ENCODE measurements at regions not wholly inside any gene's neighbourhood (a gene's known extent, or its start where the extent isn't known, plus 50 kb on each side); places are given as distances from the start of the nearest gene placed in this dataset.

DNA sequence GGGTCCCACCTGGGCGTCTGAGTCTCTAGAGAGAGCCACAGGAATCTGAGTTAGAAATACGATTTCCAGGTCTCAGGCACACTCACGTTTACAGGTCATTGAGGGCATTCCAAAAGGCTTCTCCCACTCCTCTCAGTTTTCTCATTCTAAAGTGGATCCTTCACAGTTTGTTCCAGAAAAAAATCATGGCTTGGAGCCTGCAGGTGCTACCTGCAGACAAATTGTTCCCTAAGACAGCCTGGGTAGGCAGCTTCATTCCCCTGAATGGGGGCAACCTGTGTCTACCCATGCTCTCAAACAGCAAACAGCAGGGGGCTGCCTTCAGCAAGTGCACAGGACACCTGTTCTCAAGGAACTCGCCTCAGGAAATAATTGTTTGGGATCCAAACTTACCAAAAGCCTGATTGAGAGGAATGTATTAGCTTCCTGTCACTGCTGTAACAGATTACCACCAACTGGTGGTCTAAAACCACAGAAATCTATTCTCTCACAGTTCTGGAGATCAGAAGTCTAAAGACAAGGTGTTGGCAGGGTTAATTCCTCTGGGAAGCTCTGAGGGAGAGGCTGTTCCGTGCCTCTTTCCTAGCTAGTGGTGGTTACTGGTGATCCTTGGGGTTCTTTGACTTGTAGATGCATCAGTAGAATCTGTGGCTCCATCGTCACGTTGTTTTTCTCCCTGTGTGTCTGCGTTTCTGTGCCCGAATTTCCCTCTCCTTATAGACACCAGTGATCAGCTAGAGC lies 117.2 kb downstream of the RAB11FIP2 start:
- no peak for TF ChIP-seq RXRA (IDR thresholded peaks at IDR 0.05; ENCODE audit: borderline replicate concordance, low read depth)
- no peak for TF ChIP-seq TEAD4 (IDR thresholded peaks at IDR 0.05; ENCODE audit: borderline replicate concordance, insufficient read depth)
- peak; percentile 12; the same call in 1 of the 2 replicates for TF ChIP-seq RAD21 (IDR thresholded peaks at IDR 0.05; ENCODE audit: low read length)
- no peak for TF ChIP-seq SMC3 (IDR thresholded peaks at IDR 0.05; ENCODE audit: low read depth, low read length)
- TF ChIP-seq, protein P1, sequence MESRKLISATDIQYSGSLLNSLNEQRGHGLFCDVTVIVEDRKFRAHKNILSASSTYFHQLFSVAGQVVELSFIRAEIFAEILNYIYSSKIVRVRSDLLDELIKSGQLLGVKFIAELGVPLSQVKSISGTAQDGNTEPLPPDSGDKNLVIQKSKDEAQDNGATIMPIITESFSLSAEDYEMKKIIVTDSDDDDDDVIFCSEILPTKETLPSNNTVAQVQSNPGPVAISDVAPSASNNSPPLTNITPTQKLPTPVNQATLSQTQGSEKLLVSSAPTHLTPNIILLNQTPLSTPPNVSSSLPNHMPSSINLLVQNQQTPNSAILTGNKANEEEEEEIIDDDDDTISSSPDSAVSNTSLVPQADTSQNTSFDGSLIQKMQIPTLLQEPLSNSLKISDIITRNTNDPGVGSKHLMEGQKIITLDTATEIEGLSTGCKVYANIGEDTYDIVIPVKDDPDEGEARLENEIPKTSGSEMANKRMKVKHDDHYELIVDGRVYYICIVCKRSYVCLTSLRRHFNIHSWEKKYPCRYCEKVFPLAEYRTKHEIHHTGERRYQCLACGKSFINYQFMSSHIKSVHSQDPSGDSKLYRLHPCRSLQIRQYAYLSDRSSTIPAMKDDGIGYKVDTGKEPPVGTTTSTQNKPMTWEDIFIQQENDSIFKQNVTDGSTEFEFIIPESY (IDR thresholded peaks at IDR 0.05; ENCODE audit: borderline replicate concordance, low read depth) = no peak
- TF ChIP-seq, protein P2, sequence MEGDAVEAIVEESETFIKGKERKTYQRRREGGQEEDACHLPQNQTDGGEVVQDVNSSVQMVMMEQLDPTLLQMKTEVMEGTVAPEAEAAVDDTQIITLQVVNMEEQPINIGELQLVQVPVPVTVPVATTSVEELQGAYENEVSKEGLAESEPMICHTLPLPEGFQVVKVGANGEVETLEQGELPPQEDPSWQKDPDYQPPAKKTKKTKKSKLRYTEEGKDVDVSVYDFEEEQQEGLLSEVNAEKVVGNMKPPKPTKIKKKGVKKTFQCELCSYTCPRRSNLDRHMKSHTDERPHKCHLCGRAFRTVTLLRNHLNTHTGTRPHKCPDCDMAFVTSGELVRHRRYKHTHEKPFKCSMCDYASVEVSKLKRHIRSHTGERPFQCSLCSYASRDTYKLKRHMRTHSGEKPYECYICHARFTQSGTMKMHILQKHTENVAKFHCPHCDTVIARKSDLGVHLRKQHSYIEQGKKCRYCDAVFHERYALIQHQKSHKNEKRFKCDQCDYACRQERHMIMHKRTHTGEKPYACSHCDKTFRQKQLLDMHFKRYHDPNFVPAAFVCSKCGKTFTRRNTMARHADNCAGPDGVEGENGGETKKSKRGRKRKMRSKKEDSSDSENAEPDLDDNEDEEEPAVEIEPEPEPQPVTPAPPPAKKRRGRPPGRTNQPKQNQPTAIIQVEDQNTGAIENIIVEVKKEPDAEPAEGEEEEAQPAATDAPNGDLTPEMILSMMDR (IDR thresholded peaks at IDR 0.05) = no peak
- TF ChIP-seq JUND (IDR thresholded peaks at IDR 0.05) = no peak
- H3K4me2 ChIP-seq = no peak overlapping the region
- H4K20me1 ChIP-seq (ENCODE audit: insufficient read depth) = no peaks in the 10 kb centered on the region
- no peaks in the 10 kb centered on the region for H3K9me2 ChIP-seq
- H3K9me3 ChIP-seq = no peaks in the 10 kb centered on the region
- H3K79me2 ChIP-seq (ENCODE audit: insufficient read depth) = no peaks in the 10 kb centered on the region
- no peak overlapping the region for H2AFZ ChIP-seq (ENCODE audit: low read depth)
- H3K27me3 ChIP-seq (ENCODE audit: insufficient read depth) = no peaks in the 10 kb centered on the region
- no peak for DNase-seq
- H3K36me3 ChIP-seq (replicated peaks in 1 of 2; ENCODE audit: control insufficient read depth in 1 of 2, insufficient read depth in 2 of 2, low read length in 1 of 2) = no peaks in the 10 kb centered on the region
- POLR2A ChIA-PET = no interaction called here
- no peak overlapping the region for H3K27ac ChIP-seq (ENCODE audit: low read depth in 2 of 2, low read length in 1 of 2)
- H3K9ac ChIP-seq = no peak overlapping the region
- no peaks in the 10 kb centered on the region for H3F3A ChIP-seq (replicated peaks; ENCODE audit: insufficient read depth)
- CTCF ChIA-PET = interaction anchor here (1.3 kb wide), 1 partner anchor 10 kb away, joined by 6 read pairs; no protein-coding TSS in a partner anchor
- no peak overlapping the region for H3K4me3 ChIP-seq (ENCODE audit: low read depth in 2 of 2, low read length in 1 of 2)
- WGBS (ENCODE audit: low lambda C conversion rate) = 21% methylated on average over 9 of the region's 9 CpGs
- no peaks in the 10 kb centered on the region for H3K4me1 ChIP-seq (ENCODE audit: control insufficient read depth in 1 of 2, insufficient read depth in 2 of 2, low read depth in 1 of 2, low read length in 1 of 2)

DNA sequence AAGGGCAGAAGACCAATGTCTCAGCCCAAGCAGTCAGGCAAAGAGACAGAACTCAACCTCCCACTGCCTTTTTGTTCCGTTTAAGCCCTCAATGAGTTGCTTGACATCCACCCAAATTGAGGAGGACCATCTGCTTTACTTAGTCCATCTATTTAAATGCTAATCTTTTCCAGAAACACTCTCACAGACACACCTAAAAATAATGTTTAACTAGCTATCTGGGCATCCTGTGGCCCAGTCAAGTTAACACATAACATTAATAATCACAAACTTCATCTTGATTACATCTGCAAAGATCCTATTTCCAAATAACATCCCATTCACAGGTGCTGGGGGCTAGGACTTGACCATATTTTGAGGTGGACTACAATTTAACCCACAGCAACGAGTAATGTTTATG lies 115.7 kb downstream of the RAB11FIP2 start:
- Histone ChIP-seq H3K79me2 (ENCODE audit: insufficient read depth) (no peaks in the 10 kb centered on the region), H3K9me2 (no peaks in the 10 kb centered on the region), H3K4me2 (no peak overlapping the region), H3K27ac (ENCODE audit: low read depth in 2 of 2, low read length in 1 of 2) (no peak overlapping the region), H3K27me3 (ENCODE audit: insufficient read depth) (no peaks in the 10 kb centered on the region), H3K4me3 (ENCODE audit: low read depth in 2 of 2, low read length in 1 of 2) (no peak overlapping the region), H4K20me1 (ENCODE audit: insufficient read depth) (no peaks in the 10 kb centered on the region), H3K9ac (no peak overlapping the region), H3F3A (replicated peaks; ENCODE audit: insufficient read depth) (no peaks in the 10 kb centered on the region), H3K4me1 (ENCODE audit: control insufficient read depth in 1 of 2, insufficient read depth in 2 of 2, low read depth in 1 of 2, low read length in 1 of 2) (no peaks in the 10 kb centered on the region), H3K9me3 (no peaks in the 10 kb centered on the region), H2AFZ (ENCODE audit: low read depth) (no peak overlapping the region), H3K36me3 (replicated peaks in 1 of 2; ENCODE audit: control insufficient read depth in 1 of 2, insufficient read depth in 2 of 2, low read length in 1 of 2) (no peaks in the 10 kb centered on the region)
- POLR2A ChIA-PET = no interaction called here
- no peak for DNase-seq
- TF ChIP-seq TAF1 (IDR thresholded peaks at IDR 0.05; ENCODE audit: borderline replicate concordance, low read depth, low read length) = no peak
- no peak for TF ChIP-seq NRF1 (IDR thresholded peaks at IDR 0.05; ENCODE audit: low read depth, low read length)
- no peak for TF ChIP-seq GABPA (IDR thresholded peaks at IDR 0.05; ENCODE audit: low read depth)
- no peak for TF ChIP-seq SMC3 (IDR thresholded peaks at IDR 0.05; ENCODE audit: low read depth, low read length)
- TF ChIP-seq TCF12 (IDR thresholded peaks at IDR 0.05) = no peak
- no peak for TF ChIP-seq CHD2 (IDR thresholded peaks at IDR 0.05; ENCODE audit: low read length, partially characterized antibody)
- TF ChIP-seq, protein P1 (IDR thresholded peaks at IDR 0.05; ENCODE audit: borderline replicate concordance, low read depth) = no peak
- TF ChIP-seq, protein P3, sequence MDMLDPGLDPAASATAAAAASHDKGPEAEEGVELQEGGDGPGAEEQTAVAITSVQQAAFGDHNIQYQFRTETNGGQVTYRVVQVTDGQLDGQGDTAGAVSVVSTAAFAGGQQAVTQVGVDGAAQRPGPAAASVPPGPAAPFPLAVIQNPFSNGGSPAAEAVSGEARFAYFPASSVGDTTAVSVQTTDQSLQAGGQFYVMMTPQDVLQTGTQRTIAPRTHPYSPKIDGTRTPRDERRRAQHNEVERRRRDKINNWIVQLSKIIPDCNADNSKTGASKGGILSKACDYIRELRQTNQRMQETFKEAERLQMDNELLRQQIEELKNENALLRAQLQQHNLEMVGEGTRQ (IDR thresholded peaks at IDR 0.05; ENCODE audit: borderline replicate concordance, low read depth, low read length) = no peak
- no peak for TF ChIP-seq EZH2phosphoT487 (IDR thresholded peaks at IDR 0.05; ENCODE audit: borderline replicate concordance, low read depth)
- no peak for TF ChIP-seq POLR2AphosphoS5 (IDR thresholded peaks at IDR 0.05; ENCODE audit: low read depth, low read length)
- no peak for TF ChIP-seq RXRA (IDR thresholded peaks at IDR 0.05; ENCODE audit: borderline replicate concordance, low read depth)
- no peak for TF ChIP-seq ELF1 (IDR thresholded peaks at IDR 0.05)
- TF ChIP-seq, protein P4, sequence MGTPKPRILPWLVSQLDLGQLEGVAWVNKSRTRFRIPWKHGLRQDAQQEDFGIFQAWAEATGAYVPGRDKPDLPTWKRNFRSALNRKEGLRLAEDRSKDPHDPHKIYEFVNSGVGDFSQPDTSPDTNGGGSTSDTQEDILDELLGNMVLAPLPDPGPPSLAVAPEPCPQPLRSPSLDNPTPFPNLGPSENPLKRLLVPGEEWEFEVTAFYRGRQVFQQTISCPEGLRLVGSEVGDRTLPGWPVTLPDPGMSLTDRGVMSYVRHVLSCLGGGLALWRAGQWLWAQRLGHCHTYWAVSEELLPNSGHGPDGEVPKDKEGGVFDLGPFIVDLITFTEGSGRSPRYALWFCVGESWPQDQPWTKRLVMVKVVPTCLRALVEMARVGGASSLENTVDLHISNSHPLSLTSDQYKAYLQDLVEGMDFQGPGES (IDR thresholded peaks at IDR 0.05; ENCODE audit: low read depth, low read length) = no peak
- no peak for TF ChIP-seq RFX5 (IDR thresholded peaks at IDR 0.05; ENCODE audit: low read length)
- TF ChIP-seq EP300 (IDR thresholded peaks at IDR 0.05; ENCODE audit: borderline replicate concordance in 1 of 2, low read depth in 1 of 2, low read length in 1 of 2) = no peak
- TF ChIP-seq FOXM1 (IDR thresholded peaks at IDR 0.05; ENCODE audit: low read depth) = no peak
- CTCF ChIA-PET = no interaction called here
- 19% methylated on average over 2 of the region's 2 CpGs for WGBS (ENCODE audit: low lambda C conversion rate)

All from SK-N-SH (cell line).